Keratinocyte (primary cell): ENCODE measurements at regions not wholly inside any gene's neighbourhood (a gene's known extent, or its start where the extent isn't known, plus 50 kb on each side); places are given as distances from the start of the nearest gene placed in this dataset.

ENCODE experiments used
- DNase-seq: peaks from one replicate; pipeline ENCODE4 v3.0.0-alpha.2; 2011; ENCODE audit warnings: low read depth, missing footprints, low spot score
- FAIRE-seq: peaks from 2 replicates; lab custom pipeline; 2011; peaks lifted over from hg19 to GRCh38; lab: Jason Lieb, UNC
- H2AFZ ChIP-seq: 2 replicates; pipeline ENCODE4 v1.6.0; 2012; ENCODE audit warnings: low read length, control low read depth, inconsistent platforms; ENCODE audit not compliant: control insufficient read depth
- H3K27ac ChIP-seq: 2 replicates; pipeline ENCODE4 v1.5.1; 2011; ENCODE audit warnings: low read length; ENCODE audit not compliant: control insufficient read depth, insufficient read depth
- H3K27me3 ChIP-seq: 3 replicates; pipeline ENCODE4 v1.6.0; 2011; ENCODE audit warnings: low read length; ENCODE audit not compliant: control insufficient read depth, insufficient read depth; ENCODE audit errors: extremely low read depth
- H3K36me3 ChIP-seq, 2 experiments: 2 replicates in 1 of 2; 3 replicates in 1 of 2; pipeline ENCODE4 v1.5.1; 2011; ENCODE audit warnings: low read length in 2 of 2, mild to moderate bottlenecking in 1 of 2; ENCODE audit not compliant: control insufficient read depth in 2 of 2, insufficient read depth in 2 of 2; ENCODE audit errors: extremely low read depth in 1 of 2
- H3K4me1 ChIP-seq: 3 replicates; pipeline ENCODE4 v1.5.1; 2011; ENCODE audit warnings: low read length; ENCODE audit not compliant: control insufficient read depth, insufficient read depth; ENCODE audit errors: extremely low read depth
- H3K4me2 ChIP-seq: 3 replicates; pipeline ENCODE4 v1.6.0; 2011; ENCODE audit warnings: low read depth, low read length; ENCODE audit not compliant: control insufficient read depth, insufficient read depth; ENCODE audit errors: extremely low read depth
- H3K4me3 ChIP-seq, 3 experiments: fragments of 200-600 bp in 1 of 3; sonication (generic) in 1 of 3; 2 replicates in 2 of 3; 3 replicates in 1 of 3; pipeline ENCODE4 v1.5.1; 2011 to 2016; ENCODE audit warnings: low read length in 3 of 3, mild to moderate bottlenecking in 3 of 3, control low read depth in 2 of 3, inconsistent platforms in 1 of 3, low read depth in 1 of 3, mixed read lengths in 1 of 3, mixed run types in 1 of 3, moderate library complexity in 1 of 3; ENCODE audit not compliant: control insufficient read depth in 2 of 3, insufficient read depth in 2 of 3; ENCODE audit errors: extremely low read depth in 1 of 3
- H3K79me2 ChIP-seq: 2 replicates; pipeline ENCODE4 v1.6.0; 2012; ENCODE audit warnings: low read length; ENCODE audit not compliant: control insufficient read depth, insufficient read depth
- H3K9ac ChIP-seq: 3 replicates; pipeline ENCODE4 v1.6.0; 2011; ENCODE audit warnings: low read length; ENCODE audit not compliant: control insufficient read depth, insufficient read depth; ENCODE audit errors: extremely low read depth
- H3K9me1 ChIP-seq: 3 replicates; pipeline ENCODE4 v1.6.0; 2011; ENCODE audit warnings: low read length; ENCODE audit not compliant: control insufficient read depth, insufficient read depth; ENCODE audit errors: extremely low read depth
- H3K9me3 ChIP-seq: 2 replicates; pipeline ENCODE4 v1.5.1; 2012; ENCODE audit warnings: low read depth, low read length; ENCODE audit not compliant: control insufficient read depth
- H4K20me1 ChIP-seq: 3 replicates; pipeline ENCODE4 v1.6.0; 2011; ENCODE audit warnings: low read length; ENCODE audit not compliant: control insufficient read depth, insufficient read depth; ENCODE audit errors: extremely low read depth
- EZH2 ChIP-seq: IDR thresholded peaks from one replicate; pipeline ENCODE4 v1.6.1; 2012; ENCODE audit warnings: inconsistent platforms, mild to moderate bottlenecking, low read length, moderate library complexity
- dilution Hi-C: fragments of 300-500 bp; cut with MboI; formaldehyde crosslinking; loops from one replicate; pipeline ENCODE4 v1.7.0; 2020; ENCODE audit warnings: low sequenced_read_pairs; ENCODE audit not compliant: extremely low pct_ligation_motif_present
- TF ChIP-seq, protein P1 (sequence below), 3 experiments: IDR thresholded peaks in 1 of 3; conservative IDR thresholded peaks in 1 of 3; optimal IDR thresholded peaks in 1 of 3; 2 replicates in 2 of 3; 3 replicates in 1 of 3; pipeline versions ENCODE3 to v1.5.1; 2011; ENCODE audit warnings: low read length in 3 of 3, mild to moderate bottlenecking in 3 of 3, moderate library complexity in 2 of 3, control low read depth in 1 of 3, inconsistent platforms in 1 of 3; ENCODE audit not compliant: insufficient read depth in 2 of 3; ENCODE audit errors: extremely low read depth in 1 of 3

GRCh38 chr6:15714658-15715057 lies 51.8 kb upstream of the DTNBP1 start:
- no peaks in the 10 kb centered on the region for H3K9me1 ChIP-seq
- dilution Hi-C loops = no loop called here
- TF ChIP-seq, protein P1, sequence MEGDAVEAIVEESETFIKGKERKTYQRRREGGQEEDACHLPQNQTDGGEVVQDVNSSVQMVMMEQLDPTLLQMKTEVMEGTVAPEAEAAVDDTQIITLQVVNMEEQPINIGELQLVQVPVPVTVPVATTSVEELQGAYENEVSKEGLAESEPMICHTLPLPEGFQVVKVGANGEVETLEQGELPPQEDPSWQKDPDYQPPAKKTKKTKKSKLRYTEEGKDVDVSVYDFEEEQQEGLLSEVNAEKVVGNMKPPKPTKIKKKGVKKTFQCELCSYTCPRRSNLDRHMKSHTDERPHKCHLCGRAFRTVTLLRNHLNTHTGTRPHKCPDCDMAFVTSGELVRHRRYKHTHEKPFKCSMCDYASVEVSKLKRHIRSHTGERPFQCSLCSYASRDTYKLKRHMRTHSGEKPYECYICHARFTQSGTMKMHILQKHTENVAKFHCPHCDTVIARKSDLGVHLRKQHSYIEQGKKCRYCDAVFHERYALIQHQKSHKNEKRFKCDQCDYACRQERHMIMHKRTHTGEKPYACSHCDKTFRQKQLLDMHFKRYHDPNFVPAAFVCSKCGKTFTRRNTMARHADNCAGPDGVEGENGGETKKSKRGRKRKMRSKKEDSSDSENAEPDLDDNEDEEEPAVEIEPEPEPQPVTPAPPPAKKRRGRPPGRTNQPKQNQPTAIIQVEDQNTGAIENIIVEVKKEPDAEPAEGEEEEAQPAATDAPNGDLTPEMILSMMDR (optimal IDR thresholded peaks at IDR 0.05 in 1 of 3, IDR thresholded peaks at IDR 0.05 in 1 of 3, conservative IDR thresholded peaks at IDR 0.05 in 1 of 3; ENCODE audit: extremely low read depth in 1 of 3, insufficient read depth in 2 of 3, low read length in 3 of 3) = no peak
- no peak for TF ChIP-seq EZH2

GRCh38 chr6:15713325-15713724 lies 50.5 kb upstream of the DTNBP1 start:
- Histone ChIP-seq H3K4me2 (no peak overlapping the region), H3K4me1 (peaks cover 11% of the 10 kb centered on the region), H3K36me3 (no peaks in the 10 kb centered on the region), H3K9ac (no peak overlapping the region), H2AFZ (no peak overlapping the region), H4K20me1 (no peaks in the 10 kb centered on the region), H3K27ac (no peak overlapping the region), H3K79me2 (no peaks in the 10 kb centered on the region), H3K27me3 (peaks cover under 1% of the 10 kb centered on the region), H3K4me3 (no peak overlapping the region), H3K9me3 (no peaks in the 10 kb centered on the region), H3K9me1 (no peaks in the 10 kb centered on the region)
- DNase-seq (no peak), FAIRE-seq (no peak)
- dilution Hi-C loops = no loop called here
- no peak for TF ChIP-seq EZH2
- TF ChIP-seq, protein P1 (optimal IDR thresholded peaks at IDR 0.05 in 1 of 3, IDR thresholded peaks at IDR 0.05 in 1 of 3, conservative IDR thresholded peaks at IDR 0.05 in 1 of 3; ENCODE audit: extremely low read depth in 1 of 3, insufficient read depth in 2 of 3, low read length in 3 of 3) = no peak

More at GRCh38 chr6:15714658-15715057, 51.8 kb upstream of the DTNBP1 start:
- peaks cover 11% of the 10 kb centered on the region for H3K4me1 ChIP-seq
- H2AFZ ChIP-seq = no peak overlapping the region
- H3K9ac ChIP-seq = no peak overlapping the region
- H3K36me3 ChIP-seq = no peaks in the 10 kb centered on the region
- no peak overlapping the region for H3K4me3 ChIP-seq
- H3K4me2 ChIP-seq = no peak overlapping the region
- FAIRE-seq (no peak), DNase-seq (no peak)
- no peaks in the 10 kb centered on the region for H4K20me1 ChIP-seq
- H3K27me3 ChIP-seq = no peaks in the 10 kb centered on the region
- no peak overlapping the region for H3K27ac ChIP-seq
- no peaks in the 10 kb centered on the region for H3K9me3 ChIP-seq
- H3K79me2 ChIP-seq = no peaks in the 10 kb centered on the region
